ENCODE measurements at regions not wholly inside any gene's neighbourhood (a gene's known extent, or its start where the extent isn't known, plus 50 kb on each side); places are given as distances from the start of the nearest gene placed in this dataset.
"Not testable (repeated sequence)": the region's sequence is repeated elsewhere in the genome, so short reads cannot be mapped to it uniquely, and the experiment has no call there.

DNA sequence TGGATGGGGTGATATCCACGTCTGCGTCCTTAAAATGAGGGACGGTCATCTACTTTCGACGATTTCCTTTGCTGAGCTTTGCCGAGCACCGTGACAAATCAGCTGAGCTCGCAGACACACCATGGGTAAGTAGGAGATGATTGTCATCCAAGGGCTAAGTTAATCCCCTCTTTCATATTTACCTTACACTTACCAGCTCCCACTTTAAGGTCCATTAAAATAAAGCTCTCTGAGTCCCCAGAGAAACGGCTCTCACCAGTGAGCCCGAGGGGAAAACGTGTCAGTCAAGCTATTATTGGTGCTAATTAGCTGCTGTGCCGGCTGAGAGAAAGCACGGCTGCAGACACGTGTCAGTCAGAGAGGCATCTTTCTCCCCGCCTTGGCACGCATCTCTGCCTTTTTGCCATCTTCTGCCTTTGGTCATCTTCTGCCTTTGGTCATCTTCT is 72.2 kb downstream of the CRLF2 start:
- DNase-seq: no peak

DNA sequence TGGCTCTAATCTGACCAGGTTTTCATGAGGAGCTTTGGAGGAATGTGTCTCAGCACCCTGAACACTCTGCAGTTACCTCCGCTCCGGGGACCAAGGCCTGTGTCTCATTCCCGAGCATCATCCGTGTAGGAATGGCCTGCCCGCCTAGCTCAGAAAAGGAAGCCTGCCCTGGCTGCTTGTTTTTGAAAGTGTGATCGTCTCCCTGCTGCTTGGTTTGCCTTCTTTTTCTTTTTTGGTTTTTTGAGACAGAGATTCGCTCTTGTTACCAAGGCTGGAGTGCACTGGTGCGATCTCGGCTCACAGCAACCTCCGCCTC is 73.3 kb downstream of the CRLF2 start:
- DNase-seq: no peak

DNA sequence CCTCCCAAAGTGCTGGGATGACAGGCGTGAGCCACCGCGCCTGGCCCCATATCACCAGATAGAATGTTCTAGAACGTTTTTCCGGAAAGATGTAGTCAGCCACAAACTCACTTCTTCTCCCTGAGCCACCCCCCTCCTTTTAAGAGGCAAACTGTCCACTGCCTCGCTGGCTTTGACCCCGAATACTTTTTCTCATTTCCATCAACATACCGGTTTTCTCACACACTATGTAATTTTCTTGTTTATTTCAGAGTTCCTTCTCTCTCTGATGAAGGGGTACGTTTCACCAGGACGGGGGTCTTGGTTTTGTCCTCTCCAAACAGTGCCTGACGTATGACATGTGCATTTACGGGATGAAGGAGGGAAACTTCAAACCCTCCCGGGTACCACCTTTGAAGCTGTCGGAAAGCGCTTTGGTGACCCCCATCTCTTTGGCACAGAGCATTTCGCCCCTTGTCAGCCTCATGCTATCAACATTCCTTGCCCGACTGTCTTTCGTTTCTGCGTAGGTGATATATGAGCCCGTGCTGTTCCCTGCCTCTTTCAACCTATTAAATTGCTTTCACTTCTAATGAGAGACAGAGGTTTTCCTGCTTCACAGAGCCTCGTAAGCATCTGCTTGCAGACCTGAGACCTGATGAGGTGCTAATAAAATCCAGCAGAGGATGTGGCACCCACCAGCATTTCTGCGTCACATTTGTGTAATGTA is 73.8 kb downstream of the CRLF2 start:
- no peak for DNase-seq

DNA sequence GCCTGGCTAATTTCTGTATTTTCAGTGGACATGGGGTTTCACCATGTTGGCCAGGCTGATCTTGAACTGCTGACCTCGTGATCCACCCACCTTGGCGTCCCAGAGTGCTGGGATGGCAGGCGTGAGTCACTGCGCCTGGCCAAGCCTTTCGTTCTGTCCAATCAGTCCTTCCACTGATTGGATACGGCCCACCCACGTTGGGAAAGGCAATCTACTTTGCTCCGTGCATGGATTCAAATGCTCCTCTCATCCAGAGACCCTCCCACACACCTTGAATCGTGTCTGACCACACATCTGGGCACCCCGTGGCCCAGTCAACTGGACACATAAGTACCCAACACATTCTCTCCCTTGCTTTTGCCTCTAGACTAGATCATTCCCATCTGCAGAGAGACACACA is 74.9 kb downstream of the CRLF2 start:
- DNase-seq: no peak

DNA sequence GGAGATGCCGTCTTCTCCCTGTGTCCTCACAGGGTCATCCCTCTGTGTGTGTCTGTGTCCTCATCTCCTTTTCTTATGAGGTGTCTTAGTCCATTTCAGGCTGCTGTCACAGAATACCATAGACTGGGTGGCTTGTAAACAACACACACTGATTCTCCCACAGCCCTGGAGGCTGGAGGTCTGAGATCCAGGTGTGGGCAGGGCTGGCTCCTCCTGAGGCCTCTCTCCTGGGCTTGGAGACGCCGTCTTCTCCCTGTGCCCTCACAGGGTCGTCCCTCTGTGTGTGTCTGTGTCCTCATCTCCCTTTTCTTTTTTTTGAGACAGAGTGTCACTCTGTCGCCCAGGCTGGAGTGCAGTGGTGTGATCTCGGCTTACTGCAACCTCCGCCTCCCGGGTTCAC is 75.9 kb downstream of the CRLF2 start:
- DNase-seq: not testable (repeated sequence)

DNA sequence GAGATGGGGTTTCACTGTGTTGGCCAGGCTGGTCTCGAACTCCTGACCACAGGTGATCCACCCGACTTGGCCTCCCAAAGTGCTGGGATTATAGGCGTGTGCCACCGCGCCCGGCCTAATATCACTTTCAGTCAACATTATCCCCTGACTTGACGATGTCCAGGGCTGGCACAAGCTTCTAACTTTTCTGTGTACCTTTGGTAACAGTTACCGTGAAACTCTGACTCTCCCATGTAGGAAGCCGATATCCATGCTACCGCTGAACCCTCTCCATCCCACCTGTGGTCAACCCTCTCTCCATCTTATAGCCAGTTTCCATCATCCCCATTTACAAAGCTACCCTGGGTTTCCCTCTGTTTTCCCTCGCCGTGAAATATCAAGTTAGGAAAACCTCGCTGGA is 77.5 kb downstream of the CRLF2 start:
- no peak for DNase-seq

DNA sequence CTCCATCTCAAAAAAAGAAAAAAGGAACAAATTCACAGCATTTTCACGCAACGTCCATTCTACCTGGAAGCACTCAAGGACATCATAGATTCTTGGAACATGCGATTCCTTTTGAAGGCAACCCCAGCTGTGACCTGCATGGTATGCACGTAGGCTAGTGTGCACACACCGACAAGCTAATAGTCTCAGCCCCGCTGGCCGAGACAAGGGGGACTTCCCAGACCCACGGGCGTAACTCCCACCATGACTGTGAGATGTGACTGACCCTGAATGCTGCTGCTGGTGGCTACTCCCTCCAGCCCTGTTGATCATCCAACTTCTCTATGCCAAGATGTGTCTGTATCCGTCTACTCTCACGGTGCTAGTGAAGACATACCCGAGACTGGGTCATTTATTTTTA is 78.3 kb downstream of the CRLF2 start:
- no peak for DNase-seq

DNA sequence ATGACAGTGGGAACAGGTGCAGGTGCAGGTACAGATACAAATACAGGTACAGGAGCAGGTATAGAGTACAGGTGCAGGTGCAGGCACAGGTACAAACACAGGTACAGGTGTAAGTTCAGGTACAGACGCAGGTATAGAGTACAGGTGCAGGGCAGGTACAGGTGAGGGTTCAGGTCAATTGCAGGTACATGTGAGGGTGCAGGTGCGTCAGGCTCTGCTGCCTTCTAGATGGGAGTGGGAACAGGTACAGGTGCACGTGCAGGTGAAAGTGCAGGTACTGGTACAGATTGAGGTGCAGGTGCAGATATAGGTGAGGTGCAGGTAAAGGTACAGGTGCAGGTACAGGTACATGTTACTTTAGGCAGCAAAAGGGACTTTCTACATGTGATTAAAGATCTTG is 85.7 kb downstream of the CRLF2 start:
- DNase-seq: no peak

DNA sequence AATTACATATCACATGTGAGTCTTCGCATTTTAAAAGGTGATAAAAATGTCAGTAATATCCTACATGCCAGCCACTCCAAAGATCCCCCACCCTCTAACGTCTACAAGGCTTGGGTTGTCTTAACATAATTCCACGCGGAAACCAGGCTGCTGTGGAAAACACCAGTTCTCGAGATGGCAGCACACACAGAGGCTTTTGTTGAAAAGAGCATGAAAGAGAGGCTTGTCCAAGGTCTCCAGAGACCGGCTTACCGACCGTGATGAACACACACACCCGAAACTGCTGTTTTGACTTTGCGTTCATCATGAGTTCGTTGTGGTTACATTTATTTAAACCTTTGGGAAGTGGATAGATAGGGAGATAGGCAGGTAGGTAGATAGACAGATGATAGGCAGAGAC is 87.9 kb downstream of the CRLF2 start:
- no peak for DNase-seq

DNA sequence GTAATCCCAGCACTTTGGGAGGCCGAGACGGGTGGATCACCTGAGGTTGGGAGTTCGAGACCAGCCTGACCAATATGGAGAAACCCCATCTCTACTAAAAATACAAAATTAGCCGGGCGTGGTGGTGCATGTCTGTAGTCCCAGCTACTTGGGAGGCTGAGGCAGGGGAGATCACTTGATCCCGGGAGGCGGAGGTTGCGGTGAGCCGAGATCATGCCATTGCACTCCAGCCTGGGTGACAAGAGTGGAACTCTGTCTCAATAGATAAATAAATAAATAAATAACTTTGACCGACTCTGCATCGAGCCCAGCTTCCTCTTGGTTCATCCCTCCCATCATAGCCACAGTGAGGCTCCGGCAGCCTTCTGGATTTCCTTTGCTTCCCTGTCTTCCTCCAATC is 89.6 kb downstream of the CRLF2 start:
- not testable (repeated sequence) for DNase-seq

DNA sequence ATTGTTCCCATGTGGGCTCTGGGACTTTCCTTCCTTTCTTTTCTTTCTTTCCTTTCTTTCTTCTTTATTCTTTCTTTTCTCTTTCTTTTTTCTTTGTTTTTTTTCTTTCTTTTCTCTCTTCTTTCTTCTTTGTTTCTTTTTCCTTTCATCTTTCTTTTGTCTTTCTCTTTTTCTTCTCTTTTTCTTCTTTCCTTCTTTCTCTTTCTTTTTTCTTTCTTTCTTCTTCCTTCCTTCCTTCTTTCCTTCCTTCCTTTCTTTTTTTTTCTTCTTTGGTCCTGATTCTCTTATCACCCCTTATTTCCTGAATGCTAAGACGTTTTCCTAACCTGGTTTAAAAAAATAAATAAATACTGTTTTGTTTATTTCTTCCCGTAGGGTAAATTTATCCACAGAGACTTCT is 93.2 kb downstream of the CRLF2 start:
- DNase-seq: no peak

DNA sequence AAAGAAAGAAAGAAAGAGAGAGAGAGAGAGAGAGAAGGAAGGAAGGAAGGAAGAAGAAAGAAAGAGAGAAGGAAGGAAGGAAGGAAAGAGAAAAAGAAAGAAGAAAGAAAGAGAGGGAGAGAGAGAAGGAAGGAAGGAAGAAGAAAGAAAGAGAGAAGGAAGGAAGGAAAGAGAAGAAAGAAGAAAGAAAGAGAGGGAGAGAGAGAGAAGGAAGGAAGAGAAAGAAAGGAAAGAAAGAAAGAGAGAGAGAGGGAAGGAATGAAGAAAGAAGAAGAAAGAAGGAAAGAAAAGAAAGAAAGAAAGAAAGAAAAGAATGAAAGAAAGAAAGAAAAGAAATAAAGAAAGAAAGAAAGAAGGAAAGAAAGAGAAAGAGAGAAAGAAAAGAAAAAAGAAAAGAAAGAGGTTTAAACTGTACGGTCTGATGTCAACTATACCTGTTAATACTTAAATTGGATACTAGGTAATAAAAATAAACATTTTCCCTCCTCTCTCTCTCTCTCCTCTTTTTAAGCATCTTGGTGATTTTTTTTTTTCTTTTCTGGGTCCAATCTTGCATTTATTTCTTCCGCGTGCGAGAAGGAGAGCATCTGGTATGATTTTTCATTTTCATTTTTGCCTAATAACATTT is 93.8 kb downstream of the CRLF2 start:
- no peak for DNase-seq

DNA sequence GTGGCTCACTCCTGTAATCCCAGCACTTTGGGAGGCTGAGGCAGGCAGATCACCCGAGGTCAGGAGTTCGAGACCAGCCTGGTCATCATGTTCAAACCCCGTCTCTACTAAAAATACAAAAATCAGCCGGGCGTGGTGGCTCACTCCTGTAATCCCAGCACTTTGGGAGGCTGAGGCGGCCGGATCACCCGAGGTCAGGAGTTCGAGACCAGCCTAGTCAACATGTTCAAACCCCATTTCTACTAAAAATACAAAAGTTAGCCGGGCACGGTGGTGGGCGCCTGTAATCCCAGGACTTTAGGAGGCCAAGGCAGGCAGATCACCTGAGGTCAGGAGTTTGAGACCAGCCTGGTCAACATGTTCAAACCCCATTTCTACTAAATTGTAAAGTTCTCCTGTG is 97.0 kb downstream of the CRLF2 start:
- not testable (repeated sequence) for DNase-seq

DNA sequence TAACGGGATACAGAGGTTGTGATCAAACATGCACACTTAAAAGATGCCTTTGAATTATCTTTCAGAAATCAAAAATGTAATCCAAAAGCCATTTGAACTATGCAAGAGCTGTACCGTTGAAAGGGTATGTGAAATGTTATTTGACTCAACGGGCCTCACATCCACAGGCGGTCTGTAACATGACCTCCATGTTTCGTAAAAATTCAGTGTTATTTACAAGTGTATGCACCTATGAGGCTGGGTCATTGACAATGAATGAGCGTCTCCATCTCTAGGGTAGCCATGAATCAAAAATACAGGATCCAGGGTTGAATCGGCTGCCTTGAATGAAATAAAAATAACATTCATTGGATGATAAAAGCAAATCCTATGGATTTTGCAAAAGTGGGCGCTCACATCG is 100.1 kb downstream of the CRLF2 start:
- no peak for DNase-seq

DNA sequence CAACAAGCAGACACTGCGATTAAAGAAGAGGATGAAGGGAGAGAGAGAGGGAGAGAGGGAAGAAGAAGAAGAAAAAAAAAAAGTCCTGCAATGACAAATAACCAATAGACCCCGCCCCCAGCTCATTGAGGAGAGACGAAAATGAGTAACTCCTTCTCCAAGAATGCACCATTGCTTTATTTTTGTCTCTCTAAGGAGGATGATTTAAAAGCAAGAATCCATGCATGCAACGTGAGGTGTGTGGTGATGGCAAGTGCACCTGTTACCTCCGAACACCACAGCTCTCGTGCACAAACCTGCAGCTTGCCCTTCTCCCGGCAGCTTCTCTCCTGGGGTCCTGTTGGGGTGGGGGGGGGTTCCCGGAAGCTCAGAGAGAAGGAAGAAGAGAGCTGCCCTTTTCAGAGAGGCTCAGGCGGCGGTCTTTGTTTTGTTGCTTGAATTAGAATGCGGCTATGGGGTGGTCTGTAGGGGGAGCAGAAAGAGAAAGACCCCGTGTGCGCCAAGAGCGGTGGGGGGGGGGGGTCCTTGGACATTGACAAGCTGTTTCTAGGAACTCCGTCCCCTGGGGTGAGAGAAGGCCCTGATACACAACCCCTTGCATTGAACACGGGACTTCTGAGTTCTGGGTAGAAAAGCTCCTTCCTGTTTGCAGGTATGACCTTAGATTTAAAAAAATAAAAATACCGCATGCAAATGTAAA is 100.7 kb downstream of the CRLF2 start:
- DNase-seq: peak; percentile 17

DNA sequence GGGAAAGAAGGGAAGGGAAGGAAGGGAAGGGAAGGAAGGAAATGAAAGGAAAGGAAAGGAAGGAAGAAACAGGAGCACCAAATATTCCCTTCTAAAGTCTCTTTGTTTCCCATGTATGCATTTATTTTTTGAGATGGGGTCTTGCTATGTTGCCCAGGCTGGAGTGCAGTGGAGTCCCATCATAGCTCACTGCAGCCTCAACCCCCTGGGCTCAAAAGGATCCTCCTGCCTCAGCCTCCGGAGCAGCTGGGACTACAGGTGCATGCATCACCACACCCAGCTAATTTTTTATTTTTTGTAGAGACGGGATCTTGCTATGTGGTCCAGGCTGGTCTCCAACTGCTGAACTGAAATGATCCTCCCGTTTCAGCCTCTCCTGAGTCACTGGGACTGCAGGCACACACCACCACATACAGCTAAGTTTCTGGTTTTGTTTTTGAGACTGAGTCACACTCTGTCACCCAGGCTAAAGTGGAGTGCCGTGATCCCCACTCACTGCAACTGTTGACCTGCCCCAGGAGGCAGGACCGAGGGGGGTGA is 102.8 kb downstream of the CRLF2 start:
- no peak for DNase-seq

DNA sequence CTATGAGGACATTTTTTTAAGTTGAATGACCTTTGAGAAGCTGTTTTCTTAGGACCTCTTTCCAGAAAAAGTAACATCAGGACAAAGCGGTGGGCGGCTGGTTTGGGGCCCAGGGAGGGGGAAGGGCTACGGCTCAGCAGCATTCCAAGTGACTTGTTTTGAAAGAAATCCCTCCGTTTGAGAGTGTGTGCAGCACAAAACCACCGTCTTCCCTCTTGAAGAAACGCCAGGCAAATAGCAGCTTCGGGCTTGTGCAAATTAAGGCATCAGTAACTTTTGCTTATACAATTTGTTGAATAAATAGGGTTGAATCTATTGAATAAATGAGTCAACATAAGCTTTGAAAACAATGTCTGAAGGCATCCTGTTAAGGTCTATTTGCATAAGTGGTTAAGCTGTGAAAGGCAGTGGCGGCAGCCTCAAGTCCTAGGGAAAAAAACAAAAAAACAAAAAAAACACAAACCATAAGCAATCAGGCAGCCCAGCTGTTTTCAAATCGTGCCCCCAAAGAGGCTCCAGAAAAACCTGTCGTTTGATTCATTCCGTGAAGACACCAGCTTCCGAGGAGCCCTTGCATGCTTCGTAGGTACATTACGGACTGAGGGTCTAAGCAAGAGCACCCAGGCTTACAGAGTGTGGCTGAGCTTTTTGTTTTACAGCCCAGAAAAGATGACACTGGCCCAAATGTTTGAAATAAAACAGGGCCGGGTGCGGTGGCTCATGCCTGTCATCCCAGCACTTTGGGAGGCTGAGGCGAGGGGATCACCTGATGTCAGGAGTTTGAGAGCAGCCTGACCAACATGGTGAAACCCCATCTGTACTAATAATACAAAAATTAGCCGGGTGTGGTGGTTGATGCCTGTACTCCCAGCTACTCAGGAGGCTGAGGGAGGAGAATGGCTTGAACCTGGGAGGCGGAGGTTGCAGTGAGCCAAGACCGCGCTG is 103.7 kb downstream of the CRLF2 start:
- DNase-seq: no peak

DNA sequence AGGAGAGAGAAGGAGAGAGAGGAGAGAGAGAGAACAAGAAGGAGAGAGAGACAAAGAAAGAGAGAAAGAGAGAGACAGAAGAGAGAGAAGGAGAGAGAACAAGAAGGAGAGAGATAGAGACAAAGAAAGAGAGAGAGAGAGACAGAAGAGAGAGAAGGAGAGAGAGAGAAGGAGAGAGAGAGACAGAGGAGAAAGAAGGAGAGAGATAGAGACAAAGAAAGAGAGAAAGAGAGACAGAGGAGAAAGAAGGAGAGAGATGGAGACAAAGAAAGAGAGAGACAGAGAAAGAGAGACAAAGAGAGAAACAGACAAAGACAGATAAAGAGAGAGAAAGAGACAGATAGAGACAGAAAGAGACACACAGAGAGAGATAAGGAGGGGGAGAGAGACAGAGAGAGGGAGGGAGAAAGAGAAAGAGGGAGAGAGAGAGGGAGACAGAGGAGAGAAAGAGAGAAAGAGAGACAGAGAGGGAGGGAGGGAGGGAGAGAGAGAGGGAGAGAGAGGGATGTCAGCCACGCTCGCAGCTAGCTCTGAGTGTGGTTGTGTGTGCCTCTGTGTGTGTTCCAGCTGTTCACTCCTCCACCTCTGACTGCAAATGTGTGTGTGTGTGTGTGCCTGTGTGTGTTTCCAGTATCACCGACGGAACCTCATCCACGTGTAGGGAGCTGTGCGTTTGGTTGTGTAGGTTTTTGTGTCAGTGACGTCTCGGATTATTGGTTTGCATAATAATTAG is 105.8 kb downstream of the CRLF2 start:
- DNase-seq: no peak

DNA sequence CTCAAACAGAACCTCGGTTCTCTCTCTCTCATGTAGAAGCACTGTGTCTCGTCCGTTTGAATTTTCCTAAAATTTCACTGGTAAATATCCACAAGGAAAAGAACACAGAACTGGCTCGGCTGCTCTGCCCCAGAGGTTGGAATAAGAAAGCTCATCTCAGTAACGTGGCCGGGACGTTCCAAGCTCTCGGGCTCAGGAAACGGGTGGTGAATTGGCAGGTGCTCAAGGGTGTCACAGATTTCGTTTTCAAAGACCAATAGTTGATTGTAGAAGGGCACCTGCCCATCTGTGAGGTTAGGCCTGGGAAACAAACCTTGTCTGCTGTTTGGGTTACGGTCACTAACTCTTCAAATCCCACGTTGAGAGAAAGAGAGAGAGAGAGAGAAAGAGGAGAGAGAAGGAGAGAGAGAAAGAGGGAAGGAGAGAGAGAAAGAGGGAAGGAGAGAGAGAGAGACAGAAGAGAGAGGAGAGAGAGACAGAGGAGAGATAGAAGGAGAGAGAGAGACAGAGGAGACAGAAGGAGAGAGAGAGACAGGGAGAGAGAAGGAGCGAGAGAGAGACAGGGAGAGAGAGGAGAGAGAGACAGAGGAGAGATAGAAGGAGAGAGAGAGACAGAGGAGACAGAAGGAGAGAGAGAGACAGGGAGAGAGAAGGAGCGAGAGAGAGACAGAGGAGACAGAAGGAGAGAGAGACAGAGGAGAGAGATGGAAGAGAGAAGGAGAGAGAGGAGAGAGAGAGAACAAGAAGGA is 106.6 kb downstream of the CRLF2 start:
- no peak for DNase-seq

DNA sequence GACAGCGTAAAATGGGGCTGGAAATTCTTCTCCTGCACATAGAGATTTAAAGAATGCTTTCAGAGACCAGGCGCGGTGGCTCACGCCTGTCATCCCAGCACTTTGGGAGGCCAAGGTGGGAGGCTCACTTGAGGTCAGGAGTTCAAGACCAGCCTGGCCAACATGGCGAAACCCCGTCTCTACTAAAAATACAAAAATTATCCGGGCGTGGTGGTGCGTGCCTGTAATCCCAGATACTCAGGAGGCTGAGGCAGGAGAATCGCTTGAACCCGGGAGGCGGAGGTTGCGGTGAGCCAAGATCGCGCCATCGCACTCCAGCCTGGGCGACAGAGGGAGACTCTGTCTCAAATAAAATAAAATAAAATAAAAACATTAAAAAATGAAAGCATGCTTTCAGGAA is 107.4 kb downstream of the CRLF2 start:
- not testable (repeated sequence) for DNase-seq

DNA sequence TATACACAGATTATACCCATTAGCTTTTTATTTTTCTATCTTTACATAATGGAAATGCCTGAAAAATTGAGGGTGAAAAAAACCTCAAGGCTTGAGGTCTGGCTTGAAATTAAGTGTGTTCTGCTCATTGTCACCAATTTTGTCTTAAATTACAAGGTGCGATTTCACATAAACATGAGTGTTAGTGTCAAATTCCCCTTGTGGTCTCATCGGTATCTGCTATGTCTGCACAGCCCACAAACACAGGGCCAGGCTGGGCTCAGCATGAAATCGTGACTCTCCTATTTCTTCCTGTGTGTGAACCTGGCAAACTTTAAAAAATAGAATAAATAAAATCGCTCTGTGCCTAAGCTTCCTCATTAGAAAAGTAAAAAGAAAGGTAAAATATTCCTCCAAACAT is 109.1 kb downstream of the CRLF2 start:
- no peak for DNase-seq

DNA sequence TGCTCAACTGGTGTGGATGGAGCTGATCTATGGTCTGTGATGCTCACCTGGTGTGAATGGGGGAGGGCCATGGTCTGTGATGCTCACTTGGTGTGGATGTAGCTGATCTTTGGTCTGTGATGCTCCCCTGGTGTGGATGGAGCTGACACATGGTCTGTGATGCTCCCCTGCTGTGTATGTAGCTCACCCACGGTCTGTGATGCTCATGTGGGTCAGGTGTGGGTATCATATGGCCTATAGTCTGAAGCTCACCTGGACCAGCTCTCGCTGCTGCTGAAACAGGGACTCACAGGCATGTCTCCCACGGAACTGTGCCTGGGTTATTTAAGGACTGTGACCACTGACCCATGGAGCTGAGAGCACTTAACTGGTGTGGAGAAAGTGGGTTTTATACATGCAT is 109.7 kb downstream of the CRLF2 start:
- DNase-seq: no peak

All from stimulated activated CD4-positive, alpha-beta T cell treated with anti-CD3 and anti-CD28 coated beads, Interleukin-15, amount 100 ng/mL, for 24 hours (primary cell).